Panc1 (cell line): ENCODE measurements at regions not wholly inside any gene's neighbourhood (a gene's known extent, or its start where the extent isn't known, plus 50 kb on each side); places are given as distances from the start of the nearest gene placed in this dataset.

ENCODE experiments used
- ATAC-seq: fragments of 200-7000 bp; cut with Tn5 transposase; 2 replicates; pipeline ENCODE4 v1.9.1; 2020; ENCODE audit warnings: mild to moderate bottlenecking, moderate library complexity
- BruUV-seq: library from RNA; stranded (reverse); fragments of 400-500 nt; replicated peaks from 2 replicates; lab custom pipeline; 2021; lab: Mats Ljungman, UMichigan
- CTCF ChIA-PET: fragments of 300-600 bp; sonication (Branson Sonifier 250); formaldehyde crosslinking; loops from one replicate; lab custom pipeline; 2022; ENCODE audit warnings: antibody characterized with exemption; lab: Charles Lee
- POLR2A ChIA-PET: fragments of 300-600 bp; sonication (Branson Sonifier 250); formaldehyde crosslinking; loops from one replicate; lab custom pipeline; 2022; ENCODE audit warnings: antibody characterized with exemption; lab: Charles Lee
- DNase-seq: peaks from one replicate; pipeline ENCODE4 v3.0.0-alpha.2; 2010; ENCODE audit warnings: low read depth, low spot score
- H3K27ac ChIP-seq: 2 replicates; pipeline ENCODE4 v1.5.1; 2011; ENCODE audit warnings: mild to moderate bottlenecking, low read length, inconsistent platforms
- H3K27me3 ChIP-seq: fragments of 200-500 bp; sonication (Bioruptor generic); 2 replicates; pipeline ENCODE4 v1.6.0; 2014; ENCODE audit warnings: low read length, inconsistent platforms; ENCODE audit not compliant: control insufficient read depth, insufficient read depth
- H3K36me3 ChIP-seq: fragments of 200-500 bp; sonication (Bioruptor generic); 2 replicates; pipeline ENCODE4 v1.5.1; 2014; ENCODE audit warnings: inconsistent platforms, mild to moderate bottlenecking, low read length, moderate library complexity; ENCODE audit not compliant: control insufficient read depth, insufficient read depth
- H3K4me1 ChIP-seq: 2 replicates; pipeline ENCODE4 v1.5.1; 2011; ENCODE audit warnings: inconsistent platforms, mild to moderate bottlenecking, low read length, moderate library complexity; ENCODE audit not compliant: control insufficient read depth, insufficient read depth
- H3K4me3 ChIP-seq, 2 experiments: 2 replicates each; pipeline ENCODE4 v1.5.1; 2011 to 2012; ENCODE audit warnings: low read depth in 2 of 2, low read length in 2 of 2, mild to moderate bottlenecking in 2 of 2, inconsistent platforms in 1 of 2, moderate library complexity in 1 of 2
- H3K9me3 ChIP-seq: fragments of 200-500 bp; sonication (Bioruptor generic); 2 replicates; pipeline ENCODE4 v1.5.1; 2014; ENCODE audit warnings: low read depth, mild to moderate bottlenecking, inconsistent platforms, low read length, moderate library complexity; ENCODE audit not compliant: control insufficient read depth, insufficient read depth
- POLR2AphosphoS5 ChIP-seq: IDR thresholded peaks from 2 replicates; pipeline ENCODE4 v1.6.1; 2012; ENCODE audit warnings: mild to moderate bottlenecking, low read depth, low read length, moderate library complexity
- SIN3A ChIP-seq: IDR thresholded peaks from 2 replicates; pipeline ENCODE4 v1.6.1; 2012; ENCODE audit warnings: low read depth, mild to moderate bottlenecking, low read length, moderate library complexity, borderline replicate concordance; ENCODE audit not compliant: insufficient read depth
- TCF7L2 ChIP-seq: IDR thresholded peaks from 2 replicates; pipeline ENCODE4 v1.6.1; 2011; ENCODE audit warnings: mild to moderate bottlenecking, low read depth, low read length, inconsistent platforms
- in situ Hi-C: cut with HindIII; loops from 2 replicates; pipeline ENCODE4 v1.10.0; 2016; ENCODE audit warnings: low sequenced_read_pairs, low pct_unique_long_range_greater_than_20kb
- intact Hi-C: fragments of 100-400 bp; cut with micrococcal nuclease; formaldehyde crosslinking; loops from one replicate; pipeline ENCODE4 v1.10.0; 2022; ENCODE audit not compliant: unreplicated experiment
- TF ChIP-seq, protein P1 (sequence below), 2 experiments: IDR thresholded peaks; 2 replicates each; pipeline ENCODE4 v1.6.1; 2011 to 2012; ENCODE audit warnings: low read depth in 2 of 2, control low read depth in 1 of 2, low read length in 1 of 2, mild to moderate bottlenecking in 1 of 2, moderate library complexity in 1 of 2; ENCODE audit not compliant: insufficient read depth in 1 of 2
- TF ChIP-seq, protein P2 (sequence below): fragments of 450-650 bp; IDR thresholded peaks from 2 replicates; pipeline ENCODE4 v1.5.1; 2017; ENCODE audit warnings: mild to moderate bottlenecking

DNA sequence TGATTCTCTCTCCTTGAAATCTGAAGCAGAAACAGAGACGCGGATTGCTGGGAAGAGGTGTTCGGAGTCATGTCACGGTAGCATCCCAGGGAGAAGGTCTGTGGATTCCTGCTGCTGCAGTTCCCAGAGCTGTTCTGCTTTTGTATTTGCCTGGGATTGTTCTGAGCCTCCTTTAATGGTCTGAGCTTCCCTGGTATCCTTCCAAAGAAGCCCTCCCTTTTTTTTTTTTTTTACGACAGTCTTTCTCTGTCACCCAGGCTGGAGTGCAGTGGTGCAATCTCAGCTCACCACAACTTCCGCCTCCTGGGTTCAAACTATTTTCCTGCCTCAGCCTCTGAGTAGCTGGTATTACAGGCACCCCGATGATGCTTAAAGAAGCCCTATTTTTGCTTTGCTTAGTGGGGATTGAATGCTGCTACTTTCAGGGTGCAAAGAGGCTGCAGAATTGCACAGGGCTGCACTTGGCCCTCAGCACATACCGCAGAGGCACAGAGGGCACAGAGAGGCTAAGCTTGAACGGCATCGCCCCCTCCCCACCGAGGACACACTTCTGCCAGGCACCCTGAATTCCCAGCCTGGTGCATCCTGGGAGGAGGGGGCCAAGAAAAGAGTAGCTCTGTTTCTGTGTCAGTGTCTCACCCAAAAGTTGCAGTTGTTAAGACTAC, 208.6 kb upstream of the GALNT17 start:
- ATAC-seq (no peak), DNase-seq (no peak)
- in situ Hi-C loops (no loop called here), intact Hi-C loops (no loop called here)
- Histone ChIP-seq H3K4me1 (no peaks in the 10 kb centered on the region), H3K36me3 (no peaks in the 10 kb centered on the region), H3K27me3 (no peaks in the 10 kb centered on the region), H3K4me3 (no peak overlapping the region), H3K27ac (no peak overlapping the region), H3K9me3 (no peaks in the 10 kb centered on the region)
- ChIA-PET POLR2A (interaction anchor here (0.7 kb wide), 1 partner anchor 101 kb away, joined by 6 read pairs; no protein-coding TSS in a partner anchor), CTCF (no interaction called here)
- TF ChIP-seq TCF7L2 (no peak), SIN3A (no peak), POLR2AphosphoS5 (no peak)
- TF ChIP-seq, protein P1, sequence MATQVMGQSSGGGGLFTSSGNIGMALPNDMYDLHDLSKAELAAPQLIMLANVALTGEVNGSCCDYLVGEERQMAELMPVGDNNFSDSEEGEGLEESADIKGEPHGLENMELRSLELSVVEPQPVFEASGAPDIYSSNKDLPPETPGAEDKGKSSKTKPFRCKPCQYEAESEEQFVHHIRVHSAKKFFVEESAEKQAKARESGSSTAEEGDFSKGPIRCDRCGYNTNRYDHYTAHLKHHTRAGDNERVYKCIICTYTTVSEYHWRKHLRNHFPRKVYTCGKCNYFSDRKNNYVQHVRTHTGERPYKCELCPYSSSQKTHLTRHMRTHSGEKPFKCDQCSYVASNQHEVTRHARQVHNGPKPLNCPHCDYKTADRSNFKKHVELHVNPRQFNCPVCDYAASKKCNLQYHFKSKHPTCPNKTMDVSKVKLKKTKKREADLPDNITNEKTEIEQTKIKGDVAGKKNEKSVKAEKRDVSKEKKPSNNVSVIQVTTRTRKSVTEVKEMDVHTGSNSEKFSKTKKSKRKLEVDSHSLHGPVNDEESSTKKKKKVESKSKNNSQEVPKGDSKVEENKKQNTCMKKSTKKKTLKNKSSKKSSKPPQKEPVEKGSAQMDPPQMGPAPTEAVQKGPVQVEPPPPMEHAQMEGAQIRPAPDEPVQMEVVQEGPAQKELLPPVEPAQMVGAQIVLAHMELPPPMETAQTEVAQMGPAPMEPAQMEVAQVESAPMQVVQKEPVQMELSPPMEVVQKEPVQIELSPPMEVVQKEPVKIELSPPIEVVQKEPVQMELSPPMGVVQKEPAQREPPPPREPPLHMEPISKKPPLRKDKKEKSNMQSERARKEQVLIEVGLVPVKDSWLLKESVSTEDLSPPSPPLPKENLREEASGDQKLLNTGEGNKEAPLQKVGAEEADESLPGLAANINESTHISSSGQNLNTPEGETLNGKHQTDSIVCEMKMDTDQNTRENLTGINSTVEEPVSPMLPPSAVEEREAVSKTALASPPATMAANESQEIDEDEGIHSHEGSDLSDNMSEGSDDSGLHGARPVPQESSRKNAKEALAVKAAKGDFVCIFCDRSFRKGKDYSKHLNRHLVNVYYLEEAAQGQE (IDR thresholded peaks at IDR 0.05; ENCODE audit: insufficient read depth in 1 of 2, low read depth in 2 of 2, low read length in 1 of 2) = no peak
- TF ChIP-seq, protein P2, sequence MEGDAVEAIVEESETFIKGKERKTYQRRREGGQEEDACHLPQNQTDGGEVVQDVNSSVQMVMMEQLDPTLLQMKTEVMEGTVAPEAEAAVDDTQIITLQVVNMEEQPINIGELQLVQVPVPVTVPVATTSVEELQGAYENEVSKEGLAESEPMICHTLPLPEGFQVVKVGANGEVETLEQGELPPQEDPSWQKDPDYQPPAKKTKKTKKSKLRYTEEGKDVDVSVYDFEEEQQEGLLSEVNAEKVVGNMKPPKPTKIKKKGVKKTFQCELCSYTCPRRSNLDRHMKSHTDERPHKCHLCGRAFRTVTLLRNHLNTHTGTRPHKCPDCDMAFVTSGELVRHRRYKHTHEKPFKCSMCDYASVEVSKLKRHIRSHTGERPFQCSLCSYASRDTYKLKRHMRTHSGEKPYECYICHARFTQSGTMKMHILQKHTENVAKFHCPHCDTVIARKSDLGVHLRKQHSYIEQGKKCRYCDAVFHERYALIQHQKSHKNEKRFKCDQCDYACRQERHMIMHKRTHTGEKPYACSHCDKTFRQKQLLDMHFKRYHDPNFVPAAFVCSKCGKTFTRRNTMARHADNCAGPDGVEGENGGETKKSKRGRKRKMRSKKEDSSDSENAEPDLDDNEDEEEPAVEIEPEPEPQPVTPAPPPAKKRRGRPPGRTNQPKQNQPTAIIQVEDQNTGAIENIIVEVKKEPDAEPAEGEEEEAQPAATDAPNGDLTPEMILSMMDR = no peak
- no TSS peak for BruUV-seq

DNA sequence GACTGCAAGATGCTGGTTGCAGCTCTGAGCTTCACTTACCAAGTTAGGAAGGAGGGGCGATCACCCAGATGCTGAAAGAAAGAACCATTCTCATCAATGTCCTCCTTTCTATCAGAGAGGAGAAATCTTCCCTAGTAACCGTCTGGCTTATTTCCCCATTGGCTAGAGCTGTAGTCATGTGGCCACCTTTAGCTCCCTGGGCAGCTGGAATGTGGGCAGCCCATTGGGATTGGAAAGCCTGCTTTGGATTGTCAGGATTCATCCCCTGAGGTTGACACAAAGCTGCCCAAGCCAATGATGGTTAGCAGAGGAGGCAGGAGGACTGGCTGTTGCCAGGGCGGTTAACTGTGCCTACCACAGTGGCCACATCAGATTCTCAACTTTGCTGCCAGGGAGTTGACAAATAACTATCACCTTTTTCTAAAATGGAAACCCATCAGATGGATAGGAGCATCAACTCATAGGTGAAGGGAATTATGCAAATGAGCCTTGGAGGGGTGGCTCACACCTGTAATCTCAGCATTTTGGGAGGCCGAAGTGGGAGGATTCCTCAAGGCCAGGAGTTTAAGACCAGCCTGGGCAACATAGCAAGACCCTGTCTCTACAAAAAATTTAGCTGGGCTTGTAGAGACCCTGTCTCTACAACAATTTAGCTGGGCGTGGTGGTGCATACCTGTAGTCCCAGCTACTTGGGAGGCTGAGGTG, 206.4 kb upstream of the GALNT17 start:
- ChIA-PET CTCF (no interaction called here), POLR2A (no interaction called here)
- Histone ChIP-seq H3K27me3 (no peaks in the 10 kb centered on the region), H3K36me3 (no peaks in the 10 kb centered on the region), H3K4me1 (no peaks in the 10 kb centered on the region), H3K9me3 (no peaks in the 10 kb centered on the region), H3K4me3 (no peak overlapping the region), H3K27ac (no peak overlapping the region)
- TF ChIP-seq, protein P1 (IDR thresholded peaks at IDR 0.05; ENCODE audit: insufficient read depth in 1 of 2, low read depth in 2 of 2, low read length in 1 of 2) = no peak
- no peak for TF ChIP-seq POLR2AphosphoS5
- TF ChIP-seq, protein P2 = no peak
- TF ChIP-seq SIN3A = no peak
- no peak for TF ChIP-seq TCF7L2
- intact Hi-C loops = no loop called here
- no peak for ATAC-seq
- no TSS peak for BruUV-seq
- DNase-seq = no peak
- in situ Hi-C loops = no loop called here
